Right lobe of liver (tissue), 4 donors: ENCODE measurements at regions not wholly inside any gene's neighbourhood (a gene's known extent, or its start where the extent isn't known, plus 50 kb on each side); places are given as distances from the start of the nearest gene placed in this dataset.

Experiments used
- POLR2A ChIP-seq: fragments of 450-650 bp; IDR thresholded peaks from one replicate; pipeline ENCODE4 v1.6.1; 2017; ENCODE audit warnings: antibody characterized with exemption, mild to moderate bottlenecking
- TF ChIP-seq, protein P1 (sequence below), 4 donors: fragments of 200-600 bp in 3 of 4; fragments of 450-650 bp in 1 of 4; IDR thresholded peaks; one replicate each; pipeline versions ENCODE4 v1.5.1 to v1.8.0; 2016 to 2022; ENCODE audit warnings: antibody characterized with exemption in 4 of 4, mild to moderate bottlenecking in 2 of 4
- donor health status: DM: no; HTN: no; CAD: no.
- donor health status: DM: no; HTN: no; CAD: no.
- donor health status: DM: no; HTN: yes; CAD: no.

- TF ChIP-seq, protein P1, sequence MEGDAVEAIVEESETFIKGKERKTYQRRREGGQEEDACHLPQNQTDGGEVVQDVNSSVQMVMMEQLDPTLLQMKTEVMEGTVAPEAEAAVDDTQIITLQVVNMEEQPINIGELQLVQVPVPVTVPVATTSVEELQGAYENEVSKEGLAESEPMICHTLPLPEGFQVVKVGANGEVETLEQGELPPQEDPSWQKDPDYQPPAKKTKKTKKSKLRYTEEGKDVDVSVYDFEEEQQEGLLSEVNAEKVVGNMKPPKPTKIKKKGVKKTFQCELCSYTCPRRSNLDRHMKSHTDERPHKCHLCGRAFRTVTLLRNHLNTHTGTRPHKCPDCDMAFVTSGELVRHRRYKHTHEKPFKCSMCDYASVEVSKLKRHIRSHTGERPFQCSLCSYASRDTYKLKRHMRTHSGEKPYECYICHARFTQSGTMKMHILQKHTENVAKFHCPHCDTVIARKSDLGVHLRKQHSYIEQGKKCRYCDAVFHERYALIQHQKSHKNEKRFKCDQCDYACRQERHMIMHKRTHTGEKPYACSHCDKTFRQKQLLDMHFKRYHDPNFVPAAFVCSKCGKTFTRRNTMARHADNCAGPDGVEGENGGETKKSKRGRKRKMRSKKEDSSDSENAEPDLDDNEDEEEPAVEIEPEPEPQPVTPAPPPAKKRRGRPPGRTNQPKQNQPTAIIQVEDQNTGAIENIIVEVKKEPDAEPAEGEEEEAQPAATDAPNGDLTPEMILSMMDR (IDR thresholded peaks at IDR 0.05) = no peak
- TF ChIP-seq POLR2A = no peak
These were observed 166.6 kb downstream of the NXPE2 start for GRCh38 chr11:114844896-114845295.
